Testis (tissue), 2 donors: ENCODE measurements at regions not wholly inside any gene's neighbourhood (a gene's known extent, or its start where the extent isn't known, plus 50 kb on each side); places are given as distances from the start of the nearest gene placed in this dataset.

Experiments
- DNase-seq: peaks from one replicate; pipeline ENCODE4 v3.0.0-alpha.2; 2019
- H3K27ac ChIP-seq, 2 donors: fragments of 200-600 bp; sonication (generic); one replicate each; pipeline ENCODE4 v1.5.1; 2019
- H3K27me3 ChIP-seq: fragments of 200-600 bp; sonication (generic); one replicate; pipeline ENCODE4 v1.5.1; 2019
- H3K36me3 ChIP-seq: fragments of 200-600 bp; sonication (generic); one replicate; pipeline ENCODE4 v1.5.1; 2017; ENCODE audit warnings: low read depth; ENCODE audit errors: missing control alignments
- H3K4me1 ChIP-seq: fragments of 200-600 bp; sonication (generic); one replicate; pipeline ENCODE4 v1.5.1; 2019
- H3K4me3 ChIP-seq, 2 donors: fragments of 200-600 bp; sonication (generic); one replicate each; pipeline ENCODE4 v1.5.1; 2017 to 2019
- H3K9me3 ChIP-seq: fragments of 200-600 bp; sonication (generic); one replicate; pipeline ENCODE4 v1.5.1; 2017
- POLR2A ChIP-seq: fragments of 450-650 bp; IDR thresholded peaks from one replicate; pipeline ENCODE4 v1.6.1; 2017; ENCODE audit warnings: antibody characterized with exemption, mild to moderate bottlenecking, moderate library complexity
- WGBS, 2 donors: methylation state at CpG; one replicate each; pipeline ENCODE4 v1.1.5; 2018; 5-methylcytosine and 5-hydroxymethylcytosine counted together
- intact Hi-C: fragments of 100-400 bp; cut with DNase I; formaldehyde crosslinking; loops from one replicate; pipeline ENCODE4 v1.15.1; 2023; ENCODE audit warnings: low total_unique reads
- TF ChIP-seq, protein P1 (sequence below), 3 experiments: fragments of 450-650 bp in 2 of 3; fragments of 200-600 bp in 1 of 3; sonication (generic) in 1 of 3; IDR thresholded peaks; one replicate each; pipeline ENCODE4 v1.5.1; 2016 to 2019; ENCODE audit warnings: antibody characterized with exemption in 3 of 3, mild to moderate bottlenecking in 2 of 3, moderate library complexity in 1 of 3

- WGBS, 2 donors = 67 to 69% methylated on average over 6 of the region's 6 CpGs
- Histone ChIP-seq H3K36me3 (no peaks in the 10 kb centered on the region), H3K4me3 (no peak overlapping the region), H3K27me3 (no peaks in the 10 kb centered on the region), H3K9me3 (no peaks in the 10 kb centered on the region), H3K4me1 (no peaks in the 10 kb centered on the region), H3K27ac (no peak overlapping the region)
- no peak for DNase-seq
- TF ChIP-seq, protein P1, sequence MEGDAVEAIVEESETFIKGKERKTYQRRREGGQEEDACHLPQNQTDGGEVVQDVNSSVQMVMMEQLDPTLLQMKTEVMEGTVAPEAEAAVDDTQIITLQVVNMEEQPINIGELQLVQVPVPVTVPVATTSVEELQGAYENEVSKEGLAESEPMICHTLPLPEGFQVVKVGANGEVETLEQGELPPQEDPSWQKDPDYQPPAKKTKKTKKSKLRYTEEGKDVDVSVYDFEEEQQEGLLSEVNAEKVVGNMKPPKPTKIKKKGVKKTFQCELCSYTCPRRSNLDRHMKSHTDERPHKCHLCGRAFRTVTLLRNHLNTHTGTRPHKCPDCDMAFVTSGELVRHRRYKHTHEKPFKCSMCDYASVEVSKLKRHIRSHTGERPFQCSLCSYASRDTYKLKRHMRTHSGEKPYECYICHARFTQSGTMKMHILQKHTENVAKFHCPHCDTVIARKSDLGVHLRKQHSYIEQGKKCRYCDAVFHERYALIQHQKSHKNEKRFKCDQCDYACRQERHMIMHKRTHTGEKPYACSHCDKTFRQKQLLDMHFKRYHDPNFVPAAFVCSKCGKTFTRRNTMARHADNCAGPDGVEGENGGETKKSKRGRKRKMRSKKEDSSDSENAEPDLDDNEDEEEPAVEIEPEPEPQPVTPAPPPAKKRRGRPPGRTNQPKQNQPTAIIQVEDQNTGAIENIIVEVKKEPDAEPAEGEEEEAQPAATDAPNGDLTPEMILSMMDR (IDR thresholded peaks at IDR 0.05) = no peak
- TF ChIP-seq POLR2A = no peak
- intact Hi-C loops = no loop called here
These were observed 460.2 kb downstream of the LRATD1 start for GRCh38 chr2:15092691-15093090.

DNA sequence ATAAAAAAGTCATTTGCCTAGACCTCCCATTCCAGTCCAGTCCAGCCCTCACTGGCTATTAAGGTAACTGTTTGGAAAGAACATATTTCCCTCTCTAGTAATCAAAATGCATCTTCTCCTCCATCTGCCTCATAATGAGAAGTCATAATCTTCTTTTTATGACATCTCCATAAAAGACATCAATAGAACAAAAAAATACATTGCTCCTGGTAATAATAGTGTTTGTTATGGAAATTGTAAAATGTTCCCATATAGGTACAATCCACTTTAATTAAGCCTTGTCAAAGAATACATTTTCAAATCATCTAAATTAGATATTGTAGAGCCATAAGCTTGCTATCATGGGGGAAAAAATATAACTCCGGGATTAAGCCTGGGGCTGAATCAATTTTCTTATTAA is 461.6 kb downstream of the LRATD1 start:
- H3K9me3 ChIP-seq = no peaks in the 10 kb centered on the region
- H3K36me3 ChIP-seq = no peaks in the 10 kb centered on the region
- no peak overlapping the region for H3K27ac ChIP-seq
- no peak for DNase-seq
- TF ChIP-seq, protein P1 (IDR thresholded peaks at IDR 0.05) = no peak
- TF ChIP-seq POLR2A = no peak
- intact Hi-C loops = no loop called here
- H3K4me1 ChIP-seq = no peaks in the 10 kb centered on the region
- H3K4me3 ChIP-seq = no peak overlapping the region
- 83 to 97% methylated on average over 1 of the region's 1 CpG for whole genome bisulfite sequencing, 2 donors
- no peaks in the 10 kb centered on the region for H3K27me3 ChIP-seq

DNA sequence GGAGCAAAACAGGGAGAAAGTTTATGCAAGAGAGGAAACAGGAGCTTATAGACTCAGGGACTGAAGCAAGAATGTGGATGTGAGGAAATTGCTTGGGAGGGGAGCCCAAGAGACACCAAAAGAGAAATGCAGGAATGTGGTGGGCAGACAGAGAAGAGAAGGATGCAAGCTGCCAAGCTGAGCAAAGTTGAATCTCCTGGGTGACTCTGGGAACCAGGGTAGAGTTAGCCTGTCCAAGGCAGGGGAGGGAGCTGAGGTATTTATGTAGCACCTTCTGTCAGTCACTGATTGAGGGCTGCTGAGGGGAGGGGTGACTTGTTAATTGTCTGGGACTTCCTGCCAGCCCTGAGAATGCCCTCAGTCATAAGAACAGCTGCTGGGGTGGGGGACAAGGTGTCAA is 464.3 kb downstream of the NBAS start:
- no peak overlapping the region for H3K4me3 ChIP-seq
- no peaks in the 10 kb centered on the region for H3K4me1 ChIP-seq
- H3K36me3 ChIP-seq = no peaks in the 10 kb centered on the region
- no peak for DNase-seq
- intact Hi-C loops = no loop called here
- no peaks in the 10 kb centered on the region for H3K27me3 ChIP-seq
- TF ChIP-seq, protein P1 (IDR thresholded peaks at IDR 0.05) = no peak
- no peak for TF ChIP-seq POLR2A
- H3K27ac ChIP-seq = no peak overlapping the region
- H3K9me3 ChIP-seq = no peaks in the 10 kb centered on the region

DNA sequence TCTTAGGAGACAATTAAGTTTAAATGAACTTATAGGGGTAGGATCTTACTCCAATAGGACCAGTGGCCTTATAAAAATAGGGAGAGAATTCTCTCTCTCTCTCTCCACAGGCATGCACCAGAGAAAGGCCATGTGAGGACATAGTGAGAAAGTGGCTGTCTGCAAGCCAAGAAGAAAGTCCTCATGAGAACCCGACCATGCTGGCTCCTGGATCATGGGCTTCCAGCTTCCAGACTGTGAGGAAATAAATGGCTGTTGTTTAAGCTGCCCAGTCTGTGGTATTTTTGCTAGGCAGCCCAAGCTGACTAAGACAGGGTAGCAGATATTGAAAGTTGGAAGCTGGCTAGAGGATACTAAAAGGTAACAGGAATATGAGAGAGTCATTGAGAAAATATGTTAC is 454.0 kb downstream of the NBAS start:
- no peak overlapping the region for H3K27ac ChIP-seq
- no peaks in the 10 kb centered on the region for H3K36me3 ChIP-seq
- no peak for DNase-seq
- intact Hi-C loops = no loop called here
- H3K9me3 ChIP-seq = no peaks in the 10 kb centered on the region
- no peak for TF ChIP-seq POLR2A
- TF ChIP-seq, protein P1 (IDR thresholded peaks at IDR 0.05) = no peak
- no peak overlapping the region for H3K4me3 ChIP-seq
- 38 to 59% methylated on average over 1 of the region's 1 CpG for WGBS, 2 donors
- no peaks in the 10 kb centered on the region for H3K4me1 ChIP-seq
- H3K27me3 ChIP-seq = no peaks in the 10 kb centered on the region

DNA sequence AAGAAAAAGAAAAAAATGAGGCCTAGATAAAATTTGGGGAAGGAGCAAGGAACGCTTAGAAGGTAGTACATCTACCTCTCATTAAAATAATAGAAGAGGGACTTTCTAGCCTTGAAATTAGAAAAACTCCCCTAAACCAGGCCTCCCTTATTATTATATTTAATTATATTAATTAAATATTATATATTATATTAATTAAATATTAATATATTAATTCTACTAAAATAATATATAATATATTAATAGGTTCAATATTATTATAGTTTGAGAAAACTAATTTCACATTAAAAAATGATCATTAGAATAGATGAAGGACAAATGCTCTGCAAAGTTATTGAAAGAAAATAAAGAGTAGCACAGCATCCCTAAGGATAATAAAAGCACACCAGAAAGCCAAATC is 449.4 kb downstream of the NBAS start:
- WGBS, 2 donors = 98 to 100% methylated on average over 1 of the region's 1 CpG
- Histone ChIP-seq H3K36me3 (no peaks in the 10 kb centered on the region), H3K9me3 (no peaks in the 10 kb centered on the region), H3K4me1 (no peaks in the 10 kb centered on the region), H3K4me3 (no peak overlapping the region), H3K27ac (no peak overlapping the region), H3K27me3 (no peaks in the 10 kb centered on the region)
- no peak for DNase-seq
- intact Hi-C loops = no loop called here
- TF ChIP-seq, protein P1 (IDR thresholded peaks at IDR 0.05) = no peak
- TF ChIP-seq POLR2A = no peak
